ENCODE measurements at regions not wholly inside any gene's neighbourhood (a gene's known extent, or its start where the extent isn't known, plus 50 kb on each side); places are given as distances from the start of the nearest gene placed in this dataset.

DNA sequence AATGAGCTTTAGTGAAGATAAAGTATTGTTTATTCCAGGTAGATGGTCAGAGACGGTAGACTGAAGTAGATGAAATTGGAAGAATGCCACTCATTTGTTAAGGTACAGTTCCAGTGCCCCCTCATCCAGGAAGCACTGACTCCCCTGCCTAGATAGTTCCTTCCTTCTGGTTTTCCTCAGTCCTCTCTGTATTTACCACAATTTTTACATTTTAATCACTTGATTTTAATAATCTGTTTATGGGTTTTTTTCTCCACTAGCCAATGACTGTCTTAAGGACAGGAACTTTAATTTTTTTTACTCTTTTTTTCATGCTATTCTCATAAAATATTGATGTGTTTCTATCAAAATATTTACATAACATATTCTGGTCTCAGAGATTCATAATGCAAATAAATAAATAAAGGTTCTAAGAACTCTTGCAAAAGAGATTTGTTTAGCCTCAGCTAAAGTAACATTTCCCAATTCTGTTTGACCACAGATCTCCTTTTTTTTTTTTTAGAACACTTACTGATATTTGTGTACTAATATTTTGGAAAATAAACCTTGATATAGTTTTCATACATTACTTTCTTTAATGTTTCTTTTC is 651.6 kb downstream of the PLPP3 start:
- DNase-seq = no peak
- Histone ChIP-seq H3K4me1 (ENCODE audit: control insufficient read depth in 2 of 3, insufficient read depth in 2 of 3, low read depth in 1 of 3, low read length in 3 of 3) (no peaks in the 10 kb centered on the region), H3K4me3 (ENCODE audit: low read length in 3 of 3) (no peak overlapping the region), H3K9ac (ENCODE audit: low read length in 3 of 3) (no peak overlapping the region), H3K27me3 (ENCODE audit: control insufficient read depth, insufficient read depth, low read length) (no peaks in the 10 kb centered on the region), H3K36me3 (ENCODE audit: control insufficient read depth in 2 of 3, insufficient read depth in 3 of 3, low read length in 3 of 3) (no peaks in the 10 kb centered on the region), H3K9me3 (ENCODE audit: control insufficient read depth in 2 of 3, insufficient read depth in 1 of 3, low read length in 3 of 3) (no peaks in the 10 kb centered on the region), H3K27ac (ENCODE audit: low read depth in 2 of 2, low read length in 2 of 2) (no peak overlapping the region)
- intact Hi-C loops (cut with DNase I) = no loop called here
- no peak for FAIRE-seq
- TF ChIP-seq, protein P1, sequence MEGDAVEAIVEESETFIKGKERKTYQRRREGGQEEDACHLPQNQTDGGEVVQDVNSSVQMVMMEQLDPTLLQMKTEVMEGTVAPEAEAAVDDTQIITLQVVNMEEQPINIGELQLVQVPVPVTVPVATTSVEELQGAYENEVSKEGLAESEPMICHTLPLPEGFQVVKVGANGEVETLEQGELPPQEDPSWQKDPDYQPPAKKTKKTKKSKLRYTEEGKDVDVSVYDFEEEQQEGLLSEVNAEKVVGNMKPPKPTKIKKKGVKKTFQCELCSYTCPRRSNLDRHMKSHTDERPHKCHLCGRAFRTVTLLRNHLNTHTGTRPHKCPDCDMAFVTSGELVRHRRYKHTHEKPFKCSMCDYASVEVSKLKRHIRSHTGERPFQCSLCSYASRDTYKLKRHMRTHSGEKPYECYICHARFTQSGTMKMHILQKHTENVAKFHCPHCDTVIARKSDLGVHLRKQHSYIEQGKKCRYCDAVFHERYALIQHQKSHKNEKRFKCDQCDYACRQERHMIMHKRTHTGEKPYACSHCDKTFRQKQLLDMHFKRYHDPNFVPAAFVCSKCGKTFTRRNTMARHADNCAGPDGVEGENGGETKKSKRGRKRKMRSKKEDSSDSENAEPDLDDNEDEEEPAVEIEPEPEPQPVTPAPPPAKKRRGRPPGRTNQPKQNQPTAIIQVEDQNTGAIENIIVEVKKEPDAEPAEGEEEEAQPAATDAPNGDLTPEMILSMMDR (IDR thresholded peaks at IDR 0.05; ENCODE audit: borderline replicate concordance, extremely low read depth, insufficient read depth) = no peak

- Histone ChIP-seq H3K4me1 (ENCODE audit: control insufficient read depth in 2 of 3, insufficient read depth in 2 of 3, low read depth in 1 of 3, low read length in 3 of 3) (no peaks in the 10 kb centered on the region), H3K4me3 (ENCODE audit: low read length in 3 of 3) (no peak overlapping the region), H3K36me3 (ENCODE audit: control insufficient read depth in 2 of 3, insufficient read depth in 3 of 3, low read length in 3 of 3) (no peaks in the 10 kb centered on the region), H3K9ac (ENCODE audit: low read length in 3 of 3) (no peak overlapping the region), H3K27me3 (ENCODE audit: control insufficient read depth, insufficient read depth, low read length) (no peaks in the 10 kb centered on the region), H3K27ac (ENCODE audit: low read depth in 2 of 2, low read length in 2 of 2) (no peak overlapping the region), H3K9me3 (ENCODE audit: control insufficient read depth in 2 of 3, insufficient read depth in 1 of 3, low read length in 3 of 3) (no peaks in the 10 kb centered on the region)
- intact Hi-C loops (cut with DNase I) = no loop called here
- TF ChIP-seq, protein P1 (IDR thresholded peaks at IDR 0.05; ENCODE audit: borderline replicate concordance, extremely low read depth, insufficient read depth) = no peak
- FAIRE-seq (no peak), DNase-seq (no peak)
Measured at GRCh38 chr1:55926906-55927471, 652.4 kb downstream of the PLPP3 start.

- FAIRE-seq (no peak), DNase-seq (no peak)
- no peak overlapping the region for H3K9ac ChIP-seq (ENCODE audit: low read length in 3 of 3)
- no peak overlapping the region for H3K4me3 ChIP-seq (ENCODE audit: low read length in 3 of 3)
- no peaks in the 10 kb centered on the region for H3K9me3 ChIP-seq (ENCODE audit: control insufficient read depth in 2 of 3, insufficient read depth in 1 of 3, low read length in 3 of 3)
- intact Hi-C loops (cut with DNase I) = no loop called here
- no peaks in the 10 kb centered on the region for H3K27me3 ChIP-seq (ENCODE audit: control insufficient read depth, insufficient read depth, low read length)
- H3K4me1 ChIP-seq (ENCODE audit: control insufficient read depth in 2 of 3, insufficient read depth in 2 of 3, low read depth in 1 of 3, low read length in 3 of 3) = no peaks in the 10 kb centered on the region
- H3K36me3 ChIP-seq (ENCODE audit: control insufficient read depth in 2 of 3, insufficient read depth in 3 of 3, low read length in 3 of 3) = no peaks in the 10 kb centered on the region
- H3K27ac ChIP-seq (ENCODE audit: low read depth in 2 of 2, low read length in 2 of 2) = no peak overlapping the region
- TF ChIP-seq, protein P1 (IDR thresholded peaks at IDR 0.05; ENCODE audit: borderline replicate concordance, extremely low read depth, insufficient read depth) = no peak
Measured at GRCh38 chr1:55916907-55917306, 662.5 kb downstream of the PLPP3 start.

GRCh38 chr1:55916481-55916880 is 662.9 kb downstream of the PLPP3 start:
- no peak overlapping the region for H3K9ac ChIP-seq (ENCODE audit: low read length in 3 of 3)
- no peak for FAIRE-seq

More at GRCh38 chr1:55916481-55916880, 662.9 kb downstream of the PLPP3 start:
- Histone ChIP-seq H3K9me3 (ENCODE audit: control insufficient read depth in 2 of 3, insufficient read depth in 1 of 3, low read length in 3 of 3) (no peaks in the 10 kb centered on the region), H3K36me3 (ENCODE audit: control insufficient read depth in 2 of 3, insufficient read depth in 3 of 3, low read length in 3 of 3) (no peaks in the 10 kb centered on the region), H3K4me1 (ENCODE audit: control insufficient read depth in 2 of 3, insufficient read depth in 2 of 3, low read depth in 1 of 3, low read length in 3 of 3) (no peaks in the 10 kb centered on the region), H3K27me3 (ENCODE audit: control insufficient read depth, insufficient read depth, low read length) (no peaks in the 10 kb centered on the region), H3K4me3 (ENCODE audit: low read length in 3 of 3) (no peak overlapping the region), H3K27ac (ENCODE audit: low read depth in 2 of 2, low read length in 2 of 2) (no peak overlapping the region)
- DNase-seq = no peak
- TF ChIP-seq, protein P1 (IDR thresholded peaks at IDR 0.05; ENCODE audit: borderline replicate concordance, extremely low read depth, insufficient read depth) = no peak
- intact Hi-C loops (cut with DNase I) = no loop called here

Measured in kidney (tissue), 13 donors.